HUES6 (cell line): ENCODE measurements at regions not wholly inside any gene's neighbourhood (a gene's known extent, or its start where the extent isn't known, plus 50 kb on each side); places are given as distances from the start of the nearest gene placed in this dataset.

Experiments
- H3K27ac ChIP-seq: 2 replicates; pipeline ENCODE4 v1.7.0; 2013; ENCODE audit warnings: low read depth, mild to moderate bottlenecking, low read length, inconsistent platforms
- H3K27me3 ChIP-seq: 2 replicates; pipeline ENCODE4 v1.6.1; 2013; ENCODE audit warnings: low read length; ENCODE audit not compliant: control insufficient read depth, insufficient read depth
- H3K36me3 ChIP-seq: 2 replicates; pipeline ENCODE4 v1.6.1; 2013; ENCODE audit warnings: low read length; ENCODE audit not compliant: control insufficient read depth, insufficient read depth
- H3K4me1 ChIP-seq: 2 replicates; pipeline ENCODE4 v1.6.1; 2013; ENCODE audit warnings: low read length; ENCODE audit not compliant: control insufficient read depth, insufficient read depth
- H3K4me3 ChIP-seq: 2 replicates; pipeline ENCODE4 v1.5.1; 2013; ENCODE audit warnings: low read depth, low read length
- H3K9ac ChIP-seq: one replicate; pipeline ENCODE4 v1.6.1; 2013; ENCODE audit warnings: mild to moderate bottlenecking, low read length
- H3K9me3 ChIP-seq: 2 replicates; pipeline ENCODE4 v1.6.1; 2013; ENCODE audit warnings: low read depth, low read length; ENCODE audit not compliant: control insufficient read depth, insufficient read depth

DNA sequence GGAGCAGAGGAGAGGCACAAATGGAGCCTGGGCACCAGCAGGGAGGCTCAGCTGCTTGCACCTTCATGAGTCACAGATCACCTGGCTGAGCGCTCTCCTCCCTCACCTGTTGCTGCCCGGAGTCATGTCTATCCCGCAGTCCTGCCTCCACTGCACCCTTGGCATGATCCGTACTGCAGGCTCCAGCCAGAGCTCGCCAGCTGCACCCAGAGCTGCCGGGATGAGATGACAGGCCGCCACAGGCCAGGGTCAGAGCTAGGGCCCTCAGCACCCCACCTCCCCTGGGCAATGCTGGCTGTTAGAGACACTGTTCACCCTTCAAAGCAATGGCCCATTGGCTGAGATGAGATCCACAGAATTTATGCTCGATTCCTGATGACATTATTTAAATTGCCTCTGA is 702.8 kb downstream of the TBC1D22A start:
- Histone ChIP-seq H3K27ac (no peak overlapping the region), H3K36me3 (no peaks in the 10 kb centered on the region), H3K4me1 (no peaks in the 10 kb centered on the region), H3K4me3 (no peak overlapping the region), H3K9ac (no peak overlapping the region), H3K27me3 (no peaks in the 10 kb centered on the region; the same call in 1 of the 2 replicates), H3K9me3 (peaks cover 69% of the 10 kb centered on the region; the same call in 1 of the 2 replicates)

DNA sequence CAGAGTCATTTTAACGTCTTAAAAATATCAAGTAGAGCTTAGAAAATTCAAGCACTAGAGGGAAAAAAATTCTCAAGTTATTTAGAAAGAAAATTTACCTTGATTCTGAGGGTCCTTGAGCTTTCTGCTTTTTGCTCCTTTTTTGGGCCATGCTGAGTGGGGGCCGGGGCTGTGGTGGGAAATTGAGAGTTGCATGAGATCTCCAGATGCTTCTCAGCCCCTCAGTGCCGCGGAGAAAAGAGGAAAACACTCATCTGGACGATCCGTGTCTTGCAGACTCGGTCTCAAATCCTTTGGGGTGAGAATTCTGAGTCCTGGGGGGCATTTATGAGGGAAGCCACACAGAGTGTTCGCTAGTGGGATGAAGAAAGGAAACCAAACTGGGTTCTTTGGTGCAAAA is 700.8 kb downstream of the TBC1D22A start:
- Histone ChIP-seq H3K9me3 (peaks cover 67% of the 10 kb centered on the region; the same call in 1 of the 2 replicates), H3K9ac (no peak overlapping the region), H3K4me3 (no peak overlapping the region), H3K36me3 (no peaks in the 10 kb centered on the region), H3K27me3 (no peaks in the 10 kb centered on the region), H3K4me1 (no peaks in the 10 kb centered on the region), H3K27ac (no peak overlapping the region)

DNA sequence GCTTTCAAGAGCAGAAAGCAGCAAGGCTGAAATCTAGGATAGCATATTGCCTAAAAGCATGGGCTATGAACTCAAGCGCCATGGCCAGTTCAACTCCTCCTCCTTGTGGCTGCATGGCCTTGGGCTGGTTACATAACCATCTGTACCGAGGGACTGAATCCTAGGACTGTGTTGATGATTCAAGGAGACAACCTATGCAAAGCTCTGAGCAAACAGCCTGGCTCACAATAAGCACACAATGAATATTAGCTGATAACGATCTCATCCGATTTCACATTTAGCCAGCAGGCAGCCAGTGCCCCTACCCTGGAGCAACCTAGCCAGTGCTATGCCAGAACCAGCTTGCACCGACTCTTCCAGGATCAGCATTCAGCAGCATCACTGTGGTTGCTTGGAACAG is 698.4 kb downstream of the TBC1D22A start:
- Histone ChIP-seq H3K36me3 (no peaks in the 10 kb centered on the region), H3K27me3 (no peaks in the 10 kb centered on the region), H3K9me3 (peaks cover 78% of the 10 kb centered on the region; the same call in 1 of the 2 replicates), H3K27ac (no peak overlapping the region), H3K9ac (no peak overlapping the region), H3K4me1 (no peaks in the 10 kb centered on the region), H3K4me3 (no peak overlapping the region)

DNA sequence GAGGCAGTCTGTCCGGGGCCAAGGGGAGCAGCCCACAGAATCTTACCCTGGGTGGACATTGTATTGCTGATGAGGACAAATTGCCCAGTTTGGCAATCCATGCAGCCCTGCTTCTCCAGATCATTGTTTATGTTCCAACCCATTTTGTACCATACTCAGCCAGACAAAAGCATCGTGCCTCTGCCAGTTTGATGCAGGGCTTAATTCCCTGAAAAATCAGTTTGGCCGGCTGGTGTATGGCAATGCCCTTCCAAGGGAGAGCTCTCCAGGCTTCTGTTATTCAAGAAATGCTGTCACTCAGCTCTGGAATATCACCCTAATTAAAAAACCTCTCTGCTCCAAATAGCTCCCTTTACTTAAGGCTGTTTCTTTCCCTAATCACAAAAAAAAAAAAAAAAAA is 697.7 kb downstream of the TBC1D22A start:
- Histone ChIP-seq H3K36me3 (no peaks in the 10 kb centered on the region), H3K27ac (no peak overlapping the region), H3K4me3 (no peak overlapping the region), H3K4me1 (no peaks in the 10 kb centered on the region), H3K9me3 (peaks cover 73% of the 10 kb centered on the region; the same call in 1 of the 2 replicates), H3K9ac (no peak overlapping the region), H3K27me3 (no peaks in the 10 kb centered on the region)

DNA sequence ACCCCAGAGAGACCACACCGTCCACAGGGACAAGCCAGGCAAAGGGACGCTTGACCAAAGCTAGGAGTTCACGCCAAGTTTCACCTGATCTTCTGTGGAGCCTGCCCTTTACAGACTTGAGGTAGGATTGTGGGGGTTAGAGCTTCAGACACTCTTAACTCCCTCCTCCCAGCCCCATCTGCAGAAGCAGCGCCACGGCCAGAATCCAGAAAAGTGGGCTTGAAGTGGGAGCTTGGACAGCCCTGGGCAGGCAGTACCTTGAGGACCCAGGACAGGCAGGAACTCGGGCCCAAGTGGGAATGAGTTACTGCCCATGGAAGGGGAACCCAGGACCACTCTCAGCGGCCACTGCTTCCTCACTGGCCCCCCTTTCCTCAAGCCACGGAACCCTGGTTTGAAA is 695.9 kb downstream of the TBC1D22A start:
- no peak overlapping the region for H3K27ac ChIP-seq
- H3K36me3 ChIP-seq, result no peaks in the 10 kb centered on the region
- H3K4me3 ChIP-seq, result no peak overlapping the region
- no peaks in the 10 kb centered on the region for H3K27me3 ChIP-seq
- H3K9me3 ChIP-seq, result peaks cover 68% of the 10 kb centered on the region
- no peaks in the 10 kb centered on the region for H3K4me1 ChIP-seq
- no peak overlapping the region for H3K9ac ChIP-seq

DNA sequence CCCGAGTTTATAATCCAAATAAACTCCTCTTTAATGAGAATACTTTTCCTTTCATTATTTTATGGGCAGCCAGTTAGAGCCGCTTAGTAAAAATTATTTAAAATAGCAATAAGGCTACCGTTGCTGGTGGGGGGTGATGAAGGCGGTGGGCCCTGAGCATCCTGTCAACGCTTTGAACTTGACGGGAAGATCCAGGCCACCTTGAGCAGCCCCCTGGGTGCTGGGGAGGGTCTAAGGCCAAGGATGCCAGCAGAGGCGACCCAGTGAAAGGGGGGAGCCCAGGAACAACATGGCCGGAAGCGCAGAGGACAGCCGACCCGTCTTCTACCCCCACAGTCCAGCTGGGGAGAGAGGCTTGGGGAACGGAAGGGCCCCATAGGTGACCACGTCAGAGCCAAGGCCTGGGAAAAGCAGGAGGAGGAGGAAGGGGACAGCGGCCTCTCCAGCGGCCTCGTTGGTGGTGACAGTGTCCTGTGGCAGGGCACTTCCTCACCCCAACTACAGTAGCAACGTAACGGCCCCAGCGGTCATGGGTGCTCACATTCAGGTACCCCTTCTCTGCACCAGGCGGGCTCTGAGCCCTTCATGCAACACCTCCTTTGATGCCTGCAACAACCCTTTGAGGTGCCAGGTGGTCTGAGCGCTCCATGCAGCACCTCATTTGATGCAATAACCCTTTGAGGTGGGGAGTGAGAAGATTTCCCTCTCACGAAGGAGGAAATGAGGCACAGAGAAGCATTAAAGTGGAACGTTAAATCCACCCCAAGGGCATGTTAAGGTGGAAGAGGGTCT is 695.3 kb downstream of the TBC1D22A start:
- Histone ChIP-seq H3K27ac (no peak overlapping the region), H3K9me3 (peaks cover 70% of the 10 kb centered on the region), H3K4me1 (no peaks in the 10 kb centered on the region), H3K36me3 (no peaks in the 10 kb centered on the region), H3K4me3 (no peak overlapping the region), H3K27me3 (no peaks in the 10 kb centered on the region), H3K9ac (no peak overlapping the region)

DNA sequence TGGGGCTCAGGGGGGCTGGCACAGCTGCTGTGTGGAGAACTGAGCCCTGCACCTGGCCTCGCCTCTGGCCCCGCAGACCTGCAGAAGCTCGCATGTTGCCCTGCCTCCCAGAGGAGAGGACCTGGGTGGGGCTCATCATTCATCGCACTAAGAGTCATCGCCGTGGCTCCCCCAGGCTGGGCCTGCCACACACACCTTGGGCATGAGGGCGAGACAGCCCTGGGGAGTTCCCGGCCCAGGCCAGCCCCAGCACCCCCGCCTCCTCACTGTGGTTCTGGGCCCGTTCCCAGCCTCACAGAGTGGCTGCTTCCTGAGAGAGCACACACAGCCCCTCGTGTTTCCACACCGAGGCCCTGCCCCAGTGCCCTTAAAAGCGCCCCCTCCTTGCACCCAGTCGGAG is 694.6 kb downstream of the TBC1D22A start:
- no peaks in the 10 kb centered on the region for H3K4me1 ChIP-seq
- H3K4me3 ChIP-seq, result no peak overlapping the region
- no peak overlapping the region for H3K9ac ChIP-seq
- H3K9me3 ChIP-seq, result peaks cover 75% of the 10 kb centered on the region
- no peaks in the 10 kb centered on the region for H3K36me3 ChIP-seq
- H3K27ac ChIP-seq, result no peak overlapping the region
- no peaks in the 10 kb centered on the region for H3K27me3 ChIP-seq

DNA sequence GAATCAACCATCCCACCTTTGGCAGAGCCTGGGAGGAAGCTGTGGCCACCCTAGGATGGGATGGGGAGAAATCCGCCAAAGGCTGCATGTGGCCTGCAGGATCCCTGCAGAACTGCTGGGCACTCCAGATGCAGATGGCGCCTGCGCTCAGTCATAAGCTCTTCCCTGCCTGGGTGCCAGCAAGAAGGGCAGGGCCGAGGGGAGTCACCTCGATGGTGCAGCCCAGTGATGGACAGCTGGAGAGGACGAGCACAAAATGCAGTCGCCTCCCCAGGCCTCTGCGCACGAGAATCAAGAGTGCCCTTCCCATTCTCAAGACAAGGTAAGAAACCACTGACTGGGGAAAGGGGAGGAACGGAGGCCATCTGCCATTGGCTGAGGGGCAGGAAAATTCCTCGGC is 693.6 kb downstream of the TBC1D22A start:
- H3K9me3 ChIP-seq, result peaks cover 75% of the 10 kb centered on the region
- H3K9ac ChIP-seq, result no peak overlapping the region
- no peaks in the 10 kb centered on the region for H3K36me3 ChIP-seq
- H3K4me1 ChIP-seq, result no peaks in the 10 kb centered on the region
- H3K4me3 ChIP-seq, result no peak overlapping the region
- no peak overlapping the region for H3K27ac ChIP-seq
- no peaks in the 10 kb centered on the region for H3K27me3 ChIP-seq

DNA sequence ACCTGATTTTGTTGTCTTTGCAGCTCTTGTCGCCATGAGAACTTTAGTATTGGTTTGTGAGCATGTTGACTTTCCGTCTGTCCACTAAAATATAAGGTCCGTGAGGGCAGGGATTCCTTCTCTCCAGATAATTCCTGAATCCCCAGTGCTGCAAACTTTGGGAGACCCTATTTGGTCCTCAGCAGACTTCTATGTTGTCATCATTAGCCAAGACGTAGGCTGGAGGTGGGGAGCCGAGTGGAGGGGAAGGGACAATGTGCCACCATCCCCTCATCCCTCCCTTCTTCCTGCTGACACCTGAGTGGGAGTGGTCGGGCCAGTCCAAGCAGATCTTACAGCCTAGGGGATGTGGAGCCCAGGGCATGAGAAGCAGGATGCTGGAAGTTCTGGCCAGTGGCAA is 690.6 kb downstream of the TBC1D22A start:
- H3K27me3 ChIP-seq, result no peaks in the 10 kb centered on the region
- H3K9ac ChIP-seq, result no peak overlapping the region
- H3K4me3 ChIP-seq, result no peak overlapping the region
- no peaks in the 10 kb centered on the region for H3K4me1 ChIP-seq
- no peak overlapping the region for H3K27ac ChIP-seq
- H3K9me3 ChIP-seq, result peaks cover 82% of the 10 kb centered on the region
- no peaks in the 10 kb centered on the region for H3K36me3 ChIP-seq

DNA sequence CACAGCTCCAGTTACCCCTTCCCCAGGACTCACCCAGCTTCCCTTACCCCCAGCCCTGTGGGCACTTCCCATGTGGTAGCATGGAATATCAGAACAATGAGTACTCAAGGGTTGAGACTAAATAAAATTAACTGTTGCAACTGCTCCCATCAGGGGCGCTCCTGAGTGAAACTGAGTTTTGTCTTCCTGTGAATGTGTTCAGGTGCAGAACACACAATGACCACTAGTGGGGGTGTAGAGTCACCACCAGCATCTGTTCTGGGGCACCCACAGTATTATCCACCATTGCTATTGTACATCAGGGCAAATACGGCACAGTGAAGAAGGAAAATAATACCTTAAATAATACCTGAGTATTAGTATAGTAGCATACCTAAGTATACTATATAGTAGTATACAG is 689.7 kb downstream of the TBC1D22A start:
- H3K27me3 ChIP-seq, result no peaks in the 10 kb centered on the region

DNA sequence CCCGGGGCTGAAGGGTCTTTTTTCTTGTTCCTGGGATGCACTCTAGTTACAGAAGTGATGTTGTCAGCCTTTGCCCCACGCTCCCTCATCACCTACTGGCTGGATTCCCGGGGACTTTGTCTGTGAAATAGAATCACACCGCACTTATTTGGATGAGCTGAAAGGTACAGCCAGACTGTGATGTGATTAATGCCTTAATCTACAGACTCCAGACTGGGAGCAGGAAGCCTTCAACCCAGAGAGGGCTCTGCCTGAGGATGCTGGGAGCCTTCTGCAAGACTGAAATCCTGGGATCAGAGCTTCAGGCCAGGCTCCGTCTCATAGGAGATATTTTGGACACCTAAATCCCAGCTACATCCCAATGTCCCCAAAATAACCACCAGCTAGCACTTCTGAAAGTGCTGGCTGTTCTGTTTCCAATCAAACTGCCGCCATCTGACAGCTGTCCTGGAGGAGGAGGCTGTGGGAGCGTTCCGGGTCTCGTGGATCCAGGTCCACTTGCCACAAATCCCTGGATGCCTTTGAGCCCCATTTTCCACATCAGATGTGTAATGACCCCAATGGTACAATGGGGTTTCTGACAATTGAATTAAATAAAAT is 688.5 kb downstream of the TBC1D22A start:
- Histone ChIP-seq H3K4me1 (no peaks in the 10 kb centered on the region), H3K36me3 (no peaks in the 10 kb centered on the region), H3K4me3 (no peak overlapping the region), H3K9ac (no peak overlapping the region), H3K9me3 (peaks cover 83% of the 10 kb centered on the region), H3K27me3 (no peaks in the 10 kb centered on the region), H3K27ac (no peak overlapping the region)

More for the DNA sequence above, 689.7 kb downstream of the TBC1D22A start:
- Histone ChIP-seq H3K9me3 (peaks cover 83% of the 10 kb centered on the region), H3K36me3 (no peaks in the 10 kb centered on the region), H3K4me3 (no peak overlapping the region), H3K27ac (no peak overlapping the region), H3K9ac (no peak overlapping the region), H3K4me1 (no peaks in the 10 kb centered on the region)
